Gastrocnemius medialis (tissue), 4 donors: ENCODE measurements at regions not wholly inside any gene's neighbourhood (a gene's known extent, or its start where the extent isn't known, plus 50 kb on each side); places are given as distances from the start of the nearest gene placed in this dataset.

ENCODE experiments used
- ATAC-seq, 2 donors: fragments of 150-250 bp; one replicate each; pipeline ENCODE4 v1.9.1; 2016
- DNase-seq, 2 donors: peaks; one replicate each; pipeline ENCODE4 v3.0.0-alpha.2; 2019
- H3K27ac ChIP-seq, 4 donors: fragments of 200-600 bp; sonication (generic); 1 replicate in 1 of 4; 2 replicates in 3 of 4; pipeline ENCODE4 v1.5.1; 2016 to 2018; ENCODE audit warnings: mild to moderate bottlenecking in 2 of 4, moderate library complexity in 1 of 4
- H3K27me3 ChIP-seq, 3 donors: fragments of 200-600 bp; sonication (generic) in 2 of 3; 1 replicate in 1 of 3; 2 replicates in 2 of 3; pipeline versions ENCODE4 v1.5.1 to v1.6.0; 2016 to 2019; ENCODE audit warnings: mild to moderate bottlenecking in 1 of 3, moderate library complexity in 1 of 3
- H3K36me3 ChIP-seq, 2 donors: fragments of 200-600 bp; sonication (generic) in 1 of 2; one replicate each; pipeline ENCODE4 v1.5.1; 2017 to 2018
- H3K4me1 ChIP-seq, 2 donors: fragments of 200-600 bp; sonication (generic) in 1 of 2; one replicate each; pipeline ENCODE4 v1.5.1; 2016 to 2017; ENCODE audit warnings: mild to moderate bottlenecking in 2 of 2
- H3K4me3 ChIP-seq, 4 donors: fragments of 200-600 bp; sonication (generic) in 3 of 4; 1 replicate in 1 of 4; 2 replicates in 3 of 4; pipeline ENCODE4 v1.5.1; 2016 to 2019; ENCODE audit warnings: mild to moderate bottlenecking in 2 of 4
- H3K9me3 ChIP-seq, 3 donors: fragments of 200-600 bp; sonication (generic) in 2 of 3; 1 replicate in 1 of 3; 2 replicates in 2 of 3; pipeline ENCODE4 v1.5.1; 2016 to 2019
- POLR2A ChIP-seq, 2 donors: fragments of 450-650 bp; IDR thresholded peaks; one replicate each; pipeline ENCODE4 v1.6.1; 2017; ENCODE audit warnings: antibody characterized with exemption in 2 of 2, mild to moderate bottlenecking in 2 of 2, moderate library complexity in 2 of 2
- in situ Hi-C, 4 donors: fragments of 200-750 bp; cut with MboI; loops; one replicate each; pipeline versions ENCODE4 v1.15.0 to v1.8.0; 2017; ENCODE audit warnings: low sequenced_read_pairs in 4 of 4
- intact Hi-C: fragments of 100-400 bp; cut with DNase I; formaldehyde crosslinking; loops from one replicate; pipeline ENCODE4 v1.15.1; 2023; ENCODE audit warnings: low total_unique reads
- TF ChIP-seq, protein P1 (sequence below), 5 experiments: fragments of 450-650 bp in 3 of 5; fragments of 200-600 bp in 2 of 5; sonication (generic) in 2 of 5; IDR thresholded peaks in 4 of 5; conservative IDR thresholded peaks in 1 of 5; 1 replicate in 4 of 5; 2 replicates in 1 of 5; pipeline ENCODE4 v1.5.1; 2016 to 2019; ENCODE audit warnings: antibody characterized with exemption in 5 of 5, mild to moderate bottlenecking in 3 of 5, moderate library complexity in 3 of 5

DNA sequence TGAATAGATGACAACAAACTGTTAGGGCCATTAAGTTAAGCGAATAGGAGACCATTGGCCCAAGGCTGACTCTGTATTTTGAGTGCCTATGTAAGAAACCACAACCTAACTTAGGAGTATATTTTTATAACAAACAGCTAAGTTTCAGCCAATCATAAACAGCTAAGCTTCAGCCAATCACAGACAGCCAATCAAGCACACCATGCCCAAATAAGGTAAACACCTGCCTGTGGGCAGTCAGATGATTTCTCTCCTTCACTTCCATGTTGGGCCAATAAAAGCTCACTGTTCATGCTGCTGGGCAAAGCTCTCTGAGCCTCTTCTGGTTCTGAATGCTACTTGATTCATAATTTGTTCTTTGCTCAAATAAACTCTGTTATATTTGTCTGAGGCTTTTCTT is 344.6 kb downstream of the BTG1 start:
- ATAC-seq (no peak), DNase-seq (no peak)
- H3K4me3 ChIP-seq, result no peak overlapping the region
- H3K27ac ChIP-seq, result no peak overlapping the region
- TF ChIP-seq, protein P1, sequence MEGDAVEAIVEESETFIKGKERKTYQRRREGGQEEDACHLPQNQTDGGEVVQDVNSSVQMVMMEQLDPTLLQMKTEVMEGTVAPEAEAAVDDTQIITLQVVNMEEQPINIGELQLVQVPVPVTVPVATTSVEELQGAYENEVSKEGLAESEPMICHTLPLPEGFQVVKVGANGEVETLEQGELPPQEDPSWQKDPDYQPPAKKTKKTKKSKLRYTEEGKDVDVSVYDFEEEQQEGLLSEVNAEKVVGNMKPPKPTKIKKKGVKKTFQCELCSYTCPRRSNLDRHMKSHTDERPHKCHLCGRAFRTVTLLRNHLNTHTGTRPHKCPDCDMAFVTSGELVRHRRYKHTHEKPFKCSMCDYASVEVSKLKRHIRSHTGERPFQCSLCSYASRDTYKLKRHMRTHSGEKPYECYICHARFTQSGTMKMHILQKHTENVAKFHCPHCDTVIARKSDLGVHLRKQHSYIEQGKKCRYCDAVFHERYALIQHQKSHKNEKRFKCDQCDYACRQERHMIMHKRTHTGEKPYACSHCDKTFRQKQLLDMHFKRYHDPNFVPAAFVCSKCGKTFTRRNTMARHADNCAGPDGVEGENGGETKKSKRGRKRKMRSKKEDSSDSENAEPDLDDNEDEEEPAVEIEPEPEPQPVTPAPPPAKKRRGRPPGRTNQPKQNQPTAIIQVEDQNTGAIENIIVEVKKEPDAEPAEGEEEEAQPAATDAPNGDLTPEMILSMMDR (IDR thresholded peaks at IDR 0.05 in 4 of 5, conservative IDR thresholded peaks at IDR 0.05 in 1 of 5), result no peak
- TF ChIP-seq POLR2A (IDR thresholded peaks at IDR 0.05), result no peak
- H3K36me3 ChIP-seq, result no peaks in the 10 kb centered on the region
- intact Hi-C loops (no loop called here), in situ Hi-C loops (loop anchor here in 2 of 4 donors (25.0 kb wide), 3 partner anchors 336 to 786 kb away; partner anchors contain the start of gene BTG1 (in 1 of the 2))
- no peaks in the 10 kb centered on the region for H3K4me1 ChIP-seq
- H3K9me3 ChIP-seq, result no peaks in the 10 kb centered on the region
- no peaks in the 10 kb centered on the region for H3K27me3 ChIP-seq

DNA sequence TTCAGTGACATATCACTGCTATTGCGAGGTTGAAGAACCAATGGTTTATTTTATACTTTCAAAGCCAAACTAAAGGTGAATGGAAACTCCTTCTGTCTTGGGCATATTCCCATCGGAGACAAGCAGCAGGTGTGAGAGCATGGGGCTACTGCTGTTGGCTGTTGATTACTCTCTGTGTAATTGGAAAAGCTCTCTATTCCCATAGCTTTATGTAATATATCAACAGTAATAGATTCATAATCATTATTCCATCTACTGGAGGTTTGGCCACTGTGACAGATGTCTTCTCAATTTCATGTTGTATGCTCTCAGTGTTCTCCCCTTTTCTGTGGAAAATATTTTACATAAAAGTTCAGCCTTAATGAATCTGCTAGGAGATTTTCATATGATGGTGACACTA is 352.0 kb downstream of the BTG1 start:
- no peak for ATAC-seq
- Histone ChIP-seq H3K4me3 (no peak overlapping the region), H3K36me3 (no peaks in the 10 kb centered on the region), H3K4me1 (no peaks in the 10 kb centered on the region), H3K9me3 (no peaks in the 10 kb centered on the region), H3K27me3 (no peaks in the 10 kb centered on the region), H3K27ac (no peak overlapping the region)
- in situ Hi-C loops, result no loop called here
- DNase-seq, result no peak
- intact Hi-C loops, result no loop called here
- TF ChIP-seq, protein P1 (IDR thresholded peaks at IDR 0.05 in 4 of 5, conservative IDR thresholded peaks at IDR 0.05 in 1 of 5), result no peak
- no peak for TF ChIP-seq POLR2A (IDR thresholded peaks at IDR 0.05)

GRCh38 chr12:91792597-91792996 is 353.0 kb downstream of the BTG1 start:
- ATAC-seq, result no peak
- Histone ChIP-seq H3K4me3 (no peak overlapping the region), H3K36me3 (no peaks in the 10 kb centered on the region), H3K27me3 (no peaks in the 10 kb centered on the region), H3K27ac (no peak overlapping the region), H3K4me1 (no peaks in the 10 kb centered on the region), H3K9me3 (no peaks in the 10 kb centered on the region)
- intact Hi-C loops (no loop called here), in situ Hi-C loops (no loop called here)
- TF ChIP-seq, protein P1 (IDR thresholded peaks at IDR 0.05 in 4 of 5, conservative IDR thresholded peaks at IDR 0.05 in 1 of 5), result no peak
- TF ChIP-seq POLR2A (IDR thresholded peaks at IDR 0.05), result no peak
- no peak for DNase-seq

DNA sequence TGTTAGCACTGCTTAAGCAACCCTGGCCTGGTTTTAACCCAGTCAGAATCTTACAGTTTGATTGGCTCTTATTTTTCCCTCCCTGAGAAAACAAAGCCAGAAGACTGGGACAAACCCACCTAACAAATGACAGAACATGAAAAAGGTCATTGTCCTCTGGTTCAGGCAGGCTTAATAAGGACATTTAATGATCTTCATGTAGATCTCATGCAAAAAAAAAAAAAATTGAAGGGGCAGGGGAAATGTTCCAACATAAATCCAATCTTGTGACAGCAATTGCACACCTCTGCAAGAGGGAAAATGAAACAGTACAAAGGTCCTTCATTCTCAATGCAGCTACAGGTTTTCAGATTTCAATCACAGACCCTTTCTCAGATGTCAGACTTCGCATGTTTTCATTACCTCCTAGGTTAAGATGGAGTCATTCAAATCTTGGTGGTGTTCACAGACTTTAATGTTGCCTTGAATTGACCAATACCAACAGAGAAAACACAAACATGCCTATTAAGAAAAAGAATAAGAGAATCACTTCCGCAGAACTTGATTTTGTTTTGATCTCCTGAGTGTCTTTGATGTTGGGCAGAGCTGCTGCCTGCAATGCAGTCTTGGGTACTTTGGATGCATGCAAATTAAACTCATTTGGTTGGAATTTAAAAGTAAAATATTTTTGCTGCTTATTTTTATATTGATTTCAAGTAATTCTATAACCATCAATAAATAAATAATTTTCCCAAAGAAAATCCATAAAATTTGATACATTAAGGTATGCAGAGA is 359.0 kb downstream of the BTG1 start:
- intact Hi-C loops, result no loop called here
- DNase-seq, result no peak

More for the DNA sequence above, 359.0 kb downstream of the BTG1 start:
- Histone ChIP-seq H3K36me3 (no peaks in the 10 kb centered on the region), H3K27ac (no peak overlapping the region), H3K27me3 (no peaks in the 10 kb centered on the region), H3K9me3 (no peaks in the 10 kb centered on the region), H3K4me3 (no peak overlapping the region), H3K4me1 (no peaks in the 10 kb centered on the region)
- ATAC-seq, result no peak
- in situ Hi-C loops, result no loop called here
- TF ChIP-seq, protein P1 (IDR thresholded peaks at IDR 0.05 in 4 of 5, conservative IDR thresholded peaks at IDR 0.05 in 1 of 5), result no peak
- TF ChIP-seq POLR2A (IDR thresholded peaks at IDR 0.05), result no peak
